ENCODE measurements at regions not wholly inside any gene's neighbourhood (a gene's known extent, or its start where the extent isn't known, plus 50 kb on each side); places are given as distances from the start of the nearest gene placed in this dataset.

DNA sequence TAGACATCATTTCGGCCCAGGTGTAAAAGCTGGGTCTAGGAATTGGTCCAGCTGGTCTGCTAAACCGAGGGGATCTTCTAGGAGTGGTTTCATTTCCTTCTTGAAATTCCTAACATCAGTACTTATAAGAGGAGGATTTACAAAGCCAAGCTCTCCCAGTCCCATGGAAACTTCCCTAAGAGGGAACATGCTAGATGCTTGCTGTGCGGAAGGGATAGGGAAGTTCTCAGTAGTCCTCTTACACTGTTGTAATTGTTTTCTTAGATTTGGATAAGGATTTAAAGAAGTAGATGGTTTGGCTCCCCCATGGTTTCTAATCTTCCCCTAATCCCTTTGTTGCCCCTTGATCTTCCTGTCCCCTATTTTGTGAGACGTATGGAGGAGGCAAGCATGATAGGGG lies 89.7 kb upstream of the XCR1 start:
- TF ChIP-seq ZNF775 (CRISPR knock-in tag; IDR thresholded peaks at IDR 0.05; ENCODE audit: borderline replicate concordance) (no peak), KLF15 (CRISPR knock-in tag; IDR thresholded peaks at IDR 0.05; ENCODE audit: borderline replicate concordance) (no peak), THAP9 (CRISPR knock-in tag; IDR thresholded peaks at IDR 0.05; ENCODE audit: borderline replicate concordance) (no peak), ZNF329 (CRISPR knock-in tag; IDR thresholded peaks at IDR 0.05; ENCODE audit: low read depth) (no peak), DNMT3B (CRISPR knock-in tag; conservative IDR thresholded peaks at IDR 0.05) (no peak), MAFK (conservative IDR thresholded peaks at IDR 0.05 in 1 of 2, IDR thresholded peaks at IDR 0.05 in 1 of 2; ENCODE audit: low read length in 2 of 2) (no peak), IRX3 (CRISPR knock-in tag; IDR thresholded peaks at IDR 0.05; ENCODE audit: borderline replicate concordance, low read depth) (no peak), U2AF1 (optimal IDR thresholded peaks at IDR 0.05; ENCODE audit: low read depth, low read length) (no peak), ELK4 (CRISPR knock-in tag; IDR thresholded peaks at IDR 0.05; ENCODE audit: borderline replicate concordance) (no peak), RFX5 (IDR thresholded peaks at IDR 0.05; ENCODE audit: low read depth, low read length) (no peak), TAF1 (CRISPR knock-in tag; IDR thresholded peaks at IDR 0.05) (no peak), ZBTB7A (CRISPR knock-in tag; IDR thresholded peaks at IDR 0.05) (no peak)

Measured in HepG2 (cell line).